ENCODE measurements at regions not wholly inside any gene's neighbourhood (a gene's known extent, or its start where the extent isn't known, plus 50 kb on each side); places are given as distances from the start of the nearest gene placed in this dataset.

- Histone ChIP-seq H3K36me3 (ENCODE audit: control insufficient read depth, insufficient read depth, low read length) (no peaks in the 10 kb centered on the region), H3K9me3 (no peaks in the 10 kb centered on the region), H3K27me3 (replicated peaks; ENCODE audit: control insufficient read depth, insufficient read depth, low read length) (no peaks in the 10 kb centered on the region), H3K4me3 (ENCODE audit: low read depth, low read length) (no peak overlapping the region), H3K4me1 (no peaks in the 10 kb centered on the region)
- no peaks in the 10 kb centered on the region for H3K4me1 Mint-ChIP-seq (ENCODE audit: low read depth, unreplicated experiment)
- DNase-seq, result no peak
- intact Hi-C loops (cut with micrococcal nuclease; ENCODE audit: unreplicated experiment), result no loop called here
- no peak overlapping the region for H3K27ac Mint-ChIP-seq (ENCODE audit: unreplicated experiment)
- ChIA-PET CTCF (no interaction called here), POLR2A (no interaction called here)
- no peak overlapping the region for H3K4me3 Mint-ChIP-seq (ENCODE audit: unreplicated experiment)
- BruUV-seq (replicated peaks), result no TSS peak
- no peaks in the 10 kb centered on the region for H3K36me3 Mint-ChIP-seq (ENCODE audit: insufficient read depth, unreplicated experiment)
- H3K27me3 Mint-ChIP-seq (ENCODE audit: insufficient read depth, unreplicated experiment), result no peaks in the 10 kb centered on the region
- TF ChIP-seq CTCF (IDR thresholded peaks at IDR 0.05; ENCODE audit: insufficient read depth in 1 of 2, low read depth in 1 of 2, low read length in 1 of 2, severe bottlenecking in 1 of 2, unreplicated experiment in 1 of 2), result no peak
- peaks cover 10% of the 10 kb centered on the region for H3K9me3 Mint-ChIP-seq (ENCODE audit: unreplicated experiment)
Measured at GRCh38 chr5:45101146-45101545, 292.4 kb downstream of the MRPS30 start.

- peaks cover 10% of the 10 kb centered on the region for H3K9me3 Mint-ChIP-seq (ENCODE audit: unreplicated experiment)
- no peaks in the 10 kb centered on the region for H3K36me3 Mint-ChIP-seq (ENCODE audit: insufficient read depth, unreplicated experiment)
- no peak overlapping the region for H3K4me3 Mint-ChIP-seq (ENCODE audit: unreplicated experiment)
- no peaks in the 10 kb centered on the region for H3K27me3 Mint-ChIP-seq (ENCODE audit: insufficient read depth, unreplicated experiment)
- TF ChIP-seq CTCF (IDR thresholded peaks at IDR 0.05; ENCODE audit: insufficient read depth in 1 of 2, low read depth in 1 of 2, low read length in 1 of 2, severe bottlenecking in 1 of 2, unreplicated experiment in 1 of 2), result no peak
- intact Hi-C loops (cut with micrococcal nuclease; ENCODE audit: unreplicated experiment), result no loop called here
- Histone ChIP-seq H3K27me3 (replicated peaks; ENCODE audit: control insufficient read depth, insufficient read depth, low read length) (no peaks in the 10 kb centered on the region), H3K4me3 (ENCODE audit: low read depth, low read length) (no peak overlapping the region), H3K4me1 (no peaks in the 10 kb centered on the region), H3K9me3 (no peaks in the 10 kb centered on the region), H3K36me3 (ENCODE audit: control insufficient read depth, insufficient read depth, low read length) (no peaks in the 10 kb centered on the region)
- no TSS peak for BruUV-seq (replicated peaks)
- H3K4me1 Mint-ChIP-seq (ENCODE audit: low read depth, unreplicated experiment), result no peaks in the 10 kb centered on the region
- no peak overlapping the region for H3K27ac Mint-ChIP-seq (ENCODE audit: unreplicated experiment)
- ChIA-PET POLR2A (no interaction called here), CTCF (no interaction called here)
- no peak for DNase-seq
Measured at GRCh38 chr5:45105491-45105994, 296.8 kb downstream of the MRPS30 start.

GRCh38 chr5:45109062-45109461 lies 300.3 kb downstream of the MRPS30 start:
- Mint-ChIP-seq H3K36me3 (ENCODE audit: insufficient read depth, unreplicated experiment) (no peaks in the 10 kb centered on the region), H3K9me3 (ENCODE audit: unreplicated experiment) (no peaks in the 10 kb centered on the region), H3K27ac (ENCODE audit: unreplicated experiment) (no peak overlapping the region), H3K27me3 (ENCODE audit: insufficient read depth, unreplicated experiment) (no peaks in the 10 kb centered on the region), H3K4me3 (ENCODE audit: unreplicated experiment) (no peak overlapping the region), H3K4me1 (ENCODE audit: low read depth, unreplicated experiment) (no peaks in the 10 kb centered on the region)
- intact Hi-C loops (cut with micrococcal nuclease; ENCODE audit: unreplicated experiment), result no loop called here
- H3K4me3 ChIP-seq (ENCODE audit: low read depth, low read length), result no peak overlapping the region
- H3K9me3 ChIP-seq, result no peaks in the 10 kb centered on the region
- H3K27me3 ChIP-seq (replicated peaks; ENCODE audit: control insufficient read depth, insufficient read depth, low read length), result no peaks in the 10 kb centered on the region
- DNase-seq, result no peak
- ChIA-PET POLR2A (no interaction called here), CTCF (no interaction called here)
- BruUV-seq (replicated peaks), result no TSS peak
- TF ChIP-seq CTCF (IDR thresholded peaks at IDR 0.05; ENCODE audit: insufficient read depth in 1 of 2, low read depth in 1 of 2, low read length in 1 of 2, severe bottlenecking in 1 of 2, unreplicated experiment in 1 of 2), result no peak
- no peaks in the 10 kb centered on the region for H3K4me1 ChIP-seq
- H3K36me3 ChIP-seq (ENCODE audit: control insufficient read depth, insufficient read depth, low read length), result no peaks in the 10 kb centered on the region
